ENCODE measurements at regions not wholly inside any gene's neighbourhood (a gene's known extent, or its start where the extent isn't known, plus 50 kb on each side); places are given as distances from the start of the nearest gene placed in this dataset.

- no peak for TF ChIP-seq ZFX (IDR thresholded peaks at IDR 0.05)
- TF ChIP-seq CTCF (conservative IDR thresholded peaks at IDR 0.05) = peak; percentile 55
- H3K27ac ChIP-seq = no peak overlapping the region
Observed at GRCh38 chr15:98403569-98403968, 244.8 kb upstream of the IGF1R start.

GRCh38 chr15:98405013-98405412 lies 243.3 kb upstream of the IGF1R start:
- TF ChIP-seq CTCF (conservative IDR thresholded peaks at IDR 0.05) (no peak), ZFX (IDR thresholded peaks at IDR 0.05) (no peak)
- H3K27ac ChIP-seq = no peak overlapping the region

GRCh38 chr15:98408231-98408630 lies 240.1 kb upstream of the IGF1R start:
- H3K27ac ChIP-seq = no peak overlapping the region
- no peak for TF ChIP-seq CTCF (conservative IDR thresholded peaks at IDR 0.05)
- no peak for TF ChIP-seq ZFX (IDR thresholded peaks at IDR 0.05)

GRCh38 chr15:98410328-98410727 lies 238.0 kb upstream of the IGF1R start:
- no peak overlapping the region for H3K27ac ChIP-seq
- TF ChIP-seq ZFX (IDR thresholded peaks at IDR 0.05) (no peak), CTCF (conservative IDR thresholded peaks at IDR 0.05) (no peak)

GRCh38 chr15:98412852-98413251 lies 235.5 kb upstream of the IGF1R start:
- H3K27ac ChIP-seq = no peak overlapping the region
- no peak for TF ChIP-seq ZFX (IDR thresholded peaks at IDR 0.05)

- TF ChIP-seq ZFX (IDR thresholded peaks at IDR 0.05) (no peak), CTCF (conservative IDR thresholded peaks at IDR 0.05) (no peak)
- H3K27ac ChIP-seq = no peak overlapping the region
Observed at GRCh38 chr15:98413933-98414546, 234.3 kb upstream of the IGF1R start.

- H3K27ac ChIP-seq = no peak overlapping the region
- TF ChIP-seq CTCF (conservative IDR thresholded peaks at IDR 0.05) (no peak), ZFX (IDR thresholded peaks at IDR 0.05) (no peak)
Observed at GRCh38 chr15:98416222-98416855, 232.0 kb upstream of the IGF1R start.

- TF ChIP-seq ZFX (IDR thresholded peaks at IDR 0.05) = no peak
- no peak for TF ChIP-seq CTCF (conservative IDR thresholded peaks at IDR 0.05)
- no peak overlapping the region for H3K27ac ChIP-seq
Observed at GRCh38 chr15:98417346-98417745, 231.0 kb upstream of the IGF1R start.
